ENCODE measurements at regions not wholly inside any gene's neighbourhood (a gene's known extent, or its start where the extent isn't known, plus 50 kb on each side); places are given as distances from the start of the nearest gene placed in this dataset.

DNA sequence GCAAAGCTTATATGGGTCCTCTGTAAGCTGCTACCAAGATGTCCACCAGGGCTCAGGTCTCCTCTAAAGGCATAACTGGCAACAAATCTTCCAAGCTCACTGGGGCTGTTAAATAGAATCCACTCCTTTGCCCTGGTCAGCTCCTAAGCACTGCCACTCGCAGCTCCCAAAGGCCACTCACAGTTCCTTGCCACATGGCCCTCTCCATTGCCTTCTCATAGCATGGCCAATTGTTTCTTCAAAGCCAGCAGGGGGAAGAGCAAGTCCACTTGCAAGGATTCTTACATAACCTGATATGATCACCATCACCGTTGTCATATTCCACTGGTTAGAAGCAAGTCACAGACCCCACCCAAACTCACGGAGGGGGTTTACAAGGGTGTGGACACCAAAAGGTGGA, 199.5 kb downstream of the SUCLA2 start:
- H3K4me1 ChIP-seq (ENCODE audit: insufficient read depth) = no peaks in the 10 kb centered on the region
- no peak overlapping the region for H3K27ac ChIP-seq
- no peaks in the 10 kb centered on the region for H3K36me3 ChIP-seq (replicated peaks; ENCODE audit: insufficient read depth, low read depth)
- no peak for DNase-seq (ENCODE audit: low spot score)
- WGBS (ENCODE audit: low lambda C conversion rate, missing lambda C conversion rate) = 89% methylated on average over 3 of the region's 3 CpGs
- no peaks in the 10 kb centered on the region for H3K9me3 ChIP-seq (ENCODE audit: low read depth)
- H3K4me3 ChIP-seq = no peak overlapping the region
- no peaks in the 10 kb centered on the region for H3K27me3 ChIP-seq
- TF ChIP-seq EZH2 (IDR thresholded peaks at IDR 0.05; ENCODE audit: borderline replicate concordance) = no peak
- TF ChIP-seq, protein P1, sequence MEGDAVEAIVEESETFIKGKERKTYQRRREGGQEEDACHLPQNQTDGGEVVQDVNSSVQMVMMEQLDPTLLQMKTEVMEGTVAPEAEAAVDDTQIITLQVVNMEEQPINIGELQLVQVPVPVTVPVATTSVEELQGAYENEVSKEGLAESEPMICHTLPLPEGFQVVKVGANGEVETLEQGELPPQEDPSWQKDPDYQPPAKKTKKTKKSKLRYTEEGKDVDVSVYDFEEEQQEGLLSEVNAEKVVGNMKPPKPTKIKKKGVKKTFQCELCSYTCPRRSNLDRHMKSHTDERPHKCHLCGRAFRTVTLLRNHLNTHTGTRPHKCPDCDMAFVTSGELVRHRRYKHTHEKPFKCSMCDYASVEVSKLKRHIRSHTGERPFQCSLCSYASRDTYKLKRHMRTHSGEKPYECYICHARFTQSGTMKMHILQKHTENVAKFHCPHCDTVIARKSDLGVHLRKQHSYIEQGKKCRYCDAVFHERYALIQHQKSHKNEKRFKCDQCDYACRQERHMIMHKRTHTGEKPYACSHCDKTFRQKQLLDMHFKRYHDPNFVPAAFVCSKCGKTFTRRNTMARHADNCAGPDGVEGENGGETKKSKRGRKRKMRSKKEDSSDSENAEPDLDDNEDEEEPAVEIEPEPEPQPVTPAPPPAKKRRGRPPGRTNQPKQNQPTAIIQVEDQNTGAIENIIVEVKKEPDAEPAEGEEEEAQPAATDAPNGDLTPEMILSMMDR (IDR thresholded peaks at IDR 0.05; ENCODE audit: poor library complexity) = no peak
- TF ChIP-seq EZH2phosphoT487 (IDR thresholded peaks at IDR 0.05; ENCODE audit: low read depth, severe bottlenecking, unreplicated experiment) = no peak
- no peak overlapping the region for H2AFZ ChIP-seq
- no peaks in the 10 kb centered on the region for H3K79me2 ChIP-seq
- no peak overlapping the region for H3K4me2 ChIP-seq
- no peaks in the 10 kb centered on the region for H4K20me1 ChIP-seq (ENCODE audit: insufficient read depth, poor library complexity, severe bottlenecking)
- H3K9me2 ChIP-seq (replicated peaks; ENCODE audit: insufficient read depth) = no peaks in the 10 kb centered on the region

DNA sequence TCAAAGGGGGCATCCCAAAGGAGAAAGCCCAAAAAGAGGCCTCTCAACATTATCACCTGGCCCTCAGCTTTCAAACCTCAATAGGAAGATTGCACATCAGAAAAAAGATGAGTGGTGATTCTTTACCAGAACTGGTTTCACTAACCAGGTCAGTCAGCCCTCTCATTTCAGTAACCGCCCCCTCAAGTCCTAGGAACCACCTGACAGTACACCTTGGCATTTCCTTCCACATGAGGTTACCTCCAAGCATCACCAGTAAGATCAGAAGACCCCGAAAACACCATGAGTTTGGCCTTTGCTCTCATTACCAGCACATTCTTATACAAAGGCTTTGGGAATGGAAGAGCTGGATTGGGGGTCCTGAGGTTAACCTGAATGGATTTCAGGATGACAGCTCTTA, 200.5 kb downstream of the SUCLA2 start:
- WGBS (ENCODE audit: low lambda C conversion rate, missing lambda C conversion rate) = 100% methylated on average over 2 of the region's 2 CpGs

GRCh38 chr13:47798906-47799305, 202.2 kb downstream of the SUCLA2 start:
- no peak overlapping the region for H3K27ac ChIP-seq
- no peaks in the 10 kb centered on the region for H3K4me1 ChIP-seq (ENCODE audit: insufficient read depth)
- H4K20me1 ChIP-seq (ENCODE audit: insufficient read depth, poor library complexity, severe bottlenecking) = no peaks in the 10 kb centered on the region
- H3K4me3 ChIP-seq = no peak overlapping the region
- TF ChIP-seq, protein P1 (IDR thresholded peaks at IDR 0.05; ENCODE audit: poor library complexity) = peak; percentile 15
- no peak for TF ChIP-seq EZH2 (IDR thresholded peaks at IDR 0.05; ENCODE audit: borderline replicate concordance)
- no peak for TF ChIP-seq EZH2phosphoT487 (IDR thresholded peaks at IDR 0.05; ENCODE audit: low read depth, severe bottlenecking, unreplicated experiment)
- H3K9me3 ChIP-seq (ENCODE audit: low read depth) = no peaks in the 10 kb centered on the region
- no peaks in the 10 kb centered on the region for H3K36me3 ChIP-seq (replicated peaks; ENCODE audit: insufficient read depth, low read depth)
- no peak overlapping the region for H3K4me2 ChIP-seq
- no peak overlapping the region for H2AFZ ChIP-seq
- H3K27me3 ChIP-seq = no peaks in the 10 kb centered on the region
- H3K9me2 ChIP-seq (replicated peaks; ENCODE audit: insufficient read depth) = no peaks in the 10 kb centered on the region
- DNase-seq (ENCODE audit: low spot score) = no peak
- H3K79me2 ChIP-seq = no peaks in the 10 kb centered on the region

More for the DNA sequence above, 200.5 kb downstream of the SUCLA2 start:
- Histone ChIP-seq H2AFZ (no peak overlapping the region), H3K9me2 (replicated peaks; ENCODE audit: insufficient read depth) (no peaks in the 10 kb centered on the region), H3K36me3 (replicated peaks; ENCODE audit: insufficient read depth, low read depth) (no peaks in the 10 kb centered on the region), H3K9me3 (ENCODE audit: low read depth) (no peaks in the 10 kb centered on the region), H4K20me1 (ENCODE audit: insufficient read depth, poor library complexity, severe bottlenecking) (no peaks in the 10 kb centered on the region), H3K4me3 (no peak overlapping the region), H3K4me2 (no peak overlapping the region), H3K27me3 (no peaks in the 10 kb centered on the region), H3K4me1 (ENCODE audit: insufficient read depth) (no peaks in the 10 kb centered on the region), H3K79me2 (no peaks in the 10 kb centered on the region), H3K27ac (no peak overlapping the region)
- no peak for DNase-seq (ENCODE audit: low spot score)
- TF ChIP-seq, protein P1 (IDR thresholded peaks at IDR 0.05; ENCODE audit: poor library complexity) = no peak
- no peak for TF ChIP-seq EZH2 (IDR thresholded peaks at IDR 0.05; ENCODE audit: borderline replicate concordance)
- no peak for TF ChIP-seq EZH2phosphoT487 (IDR thresholded peaks at IDR 0.05; ENCODE audit: low read depth, severe bottlenecking, unreplicated experiment)

DNA sequence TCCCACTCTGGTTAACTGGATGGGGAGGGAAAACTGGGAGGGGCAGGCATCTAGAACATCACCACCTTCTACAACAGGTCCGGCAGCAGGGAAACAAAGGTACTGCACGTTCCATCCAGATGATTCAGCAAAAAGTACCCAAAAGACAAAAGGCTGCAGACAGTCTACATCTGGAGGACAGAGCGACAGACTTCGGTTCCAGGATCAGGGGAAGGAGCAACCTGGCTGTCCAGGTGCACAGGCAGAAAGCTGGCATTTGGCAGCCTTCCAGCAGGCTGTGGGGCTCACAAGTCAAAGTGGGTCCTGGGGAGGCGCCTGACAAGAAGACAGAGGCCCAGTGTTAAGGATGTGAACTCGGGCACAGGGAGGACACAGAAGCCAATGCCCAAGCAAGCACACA, 202.9 kb downstream of the SUCLA2 start:
- TF ChIP-seq EZH2 (IDR thresholded peaks at IDR 0.05; ENCODE audit: borderline replicate concordance) (no peak), EZH2phosphoT487 (IDR thresholded peaks at IDR 0.05; ENCODE audit: low read depth, severe bottlenecking, unreplicated experiment) (no peak)
- TF ChIP-seq, protein P1 (IDR thresholded peaks at IDR 0.05; ENCODE audit: poor library complexity) = no peak
- DNase-seq (ENCODE audit: low spot score) = no peak
- WGBS (ENCODE audit: low lambda C conversion rate, missing lambda C conversion rate) = 94% methylated on average over 6 of the region's 6 CpGs

More for the DNA sequence above, 202.9 kb downstream of the SUCLA2 start:
- no peaks in the 10 kb centered on the region for H3K27me3 ChIP-seq
- H3K79me2 ChIP-seq = no peaks in the 10 kb centered on the region
- no peaks in the 10 kb centered on the region for H4K20me1 ChIP-seq (ENCODE audit: insufficient read depth, poor library complexity, severe bottlenecking)
- no peak overlapping the region for H3K4me2 ChIP-seq
- H3K4me3 ChIP-seq = no peak overlapping the region
- H3K4me1 ChIP-seq (ENCODE audit: insufficient read depth) = no peaks in the 10 kb centered on the region
- no peaks in the 10 kb centered on the region for H3K36me3 ChIP-seq (replicated peaks; ENCODE audit: insufficient read depth, low read depth)
- H3K9me3 ChIP-seq (ENCODE audit: low read depth) = no peaks in the 10 kb centered on the region
- H2AFZ ChIP-seq = no peak overlapping the region
- no peaks in the 10 kb centered on the region for H3K9me2 ChIP-seq (replicated peaks; ENCODE audit: insufficient read depth)
- H3K27ac ChIP-seq = no peak overlapping the region

All from hepatocyte (in vitro differentiated cells).